ENCODE measurements at regions not wholly inside any gene's neighbourhood (a gene's known extent, or its start where the extent isn't known, plus 50 kb on each side); places are given as distances from the start of the nearest gene placed in this dataset.
"Not testable (repeated sequence)": the region's sequence is repeated elsewhere in the genome, so short reads cannot be mapped to it uniquely, and the experiment has no call there.

DNA sequence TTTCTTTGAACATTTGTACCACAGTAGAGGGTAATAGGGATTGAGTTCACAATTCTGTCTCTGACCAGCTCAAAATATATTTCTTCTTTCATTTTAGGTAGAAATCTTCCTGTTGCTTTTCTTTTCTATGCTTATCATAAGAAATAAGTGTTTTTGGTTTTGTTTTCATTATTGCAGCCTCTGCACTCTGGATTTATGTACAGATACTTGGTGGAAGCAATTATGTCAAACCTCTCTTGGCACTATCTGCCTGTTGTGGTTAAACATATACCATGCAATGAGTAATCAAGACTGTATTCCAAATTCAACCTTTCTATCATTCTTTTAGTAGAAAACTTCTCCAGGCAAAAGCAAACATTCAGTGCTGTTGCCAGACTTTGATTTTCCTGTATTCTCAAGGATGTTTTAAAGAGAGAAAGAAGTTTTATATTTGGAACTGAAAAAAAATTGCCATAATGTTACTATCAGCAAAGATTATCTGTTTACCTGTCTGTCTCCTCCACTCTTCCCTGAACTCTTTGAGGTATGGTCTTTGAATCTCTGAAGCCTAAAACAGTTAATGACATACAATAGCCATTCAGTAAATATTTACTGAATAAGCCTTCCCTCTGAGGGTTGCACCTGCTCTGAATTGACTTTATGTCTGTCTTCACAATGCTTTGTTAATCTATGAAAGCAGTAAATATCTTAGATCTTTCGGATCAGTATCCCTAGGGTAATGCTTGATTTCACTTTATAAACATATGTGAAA is 612.5 kb upstream of the PRR20A start:
- no peaks in the 10 kb centered on the region for H3K4me1 Mint-ChIP-seq
- peaks cover 0 to 14% (median 11%) of the 10 kb centered on the region in 8 donors for H3K9me3 Mint-ChIP-seq
- no peak overlapping the region for H3K27ac Mint-ChIP-seq
- Histone ChIP-seq H3K4me1 (ENCODE audit: insufficient read depth, low read length) (no peaks in the 10 kb centered on the region), H3K4me3 (ENCODE audit: low read length in 2 of 2) (no peak overlapping the region), H3K27me3 (ENCODE audit: insufficient read depth, low read length) (no peaks in the 10 kb centered on the region), H3K36me3 (ENCODE audit: insufficient read depth, low read length) (no peaks in the 10 kb centered on the region), H3K27ac (ENCODE audit: low read depth, low read length) (no peak overlapping the region), H3K9me3 (ENCODE audit: control insufficient read depth in 1 of 2, low read length in 2 of 2) (no peaks in the 10 kb centered on the region)
- peaks cover 0 to 4% of the 10 kb centered on the region in 2 donors for H3K36me3 Mint-ChIP-seq
- intact Hi-C loops (cut with micrococcal nuclease) = no loop called here
- ChIA-PET POLR2A (ENCODE audit: partially characterized antibody) (no interaction called here), CTCF (ENCODE audit: partially characterized antibody) (no interaction called here)
- H3K4me3 Mint-ChIP-seq = no peak overlapping the region
- DNase-seq = no peak
- no peaks in the 10 kb centered on the region for H3K27me3 Mint-ChIP-seq

DNA sequence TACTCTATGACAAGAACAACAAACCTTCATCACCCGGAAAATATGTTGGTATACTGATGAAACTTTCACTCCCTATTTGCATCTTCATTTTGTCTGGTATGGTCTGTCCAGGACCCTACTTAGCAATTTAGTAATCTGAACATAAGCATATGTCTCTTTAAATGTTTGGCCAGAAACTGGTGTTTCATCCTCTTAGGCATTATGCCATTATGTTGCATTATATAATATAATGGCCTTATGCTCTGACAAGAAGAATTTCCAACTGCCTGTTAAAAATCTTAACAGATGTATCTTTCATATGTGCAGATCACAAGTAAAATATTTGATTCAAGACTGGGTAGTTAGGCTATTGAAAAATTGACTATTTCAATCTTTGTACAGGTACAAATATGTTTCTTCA is 610.6 kb upstream of the PRR20A start:
- H3K4me3 Mint-ChIP-seq = no peak overlapping the region
- CTCF ChIA-PET (ENCODE audit: partially characterized antibody) = no interaction called here
- H3K36me3 Mint-ChIP-seq = no peaks in the 10 kb centered on the region
- no peaks in the 10 kb centered on the region for H3K27me3 Mint-ChIP-seq
- no peak overlapping the region for H3K4me3 ChIP-seq (ENCODE audit: low read length in 2 of 2)
- peaks cover 0 to 12% (median 4%) of the 10 kb centered on the region in 8 donors for H3K9me3 Mint-ChIP-seq
- DNase-seq = no peak
- no peak overlapping the region for H3K27ac ChIP-seq (ENCODE audit: low read depth, low read length)
- no peaks in the 10 kb centered on the region for H3K4me1 Mint-ChIP-seq
- POLR2A ChIA-PET (ENCODE audit: partially characterized antibody) = no interaction called here
- no peaks in the 10 kb centered on the region for H3K36me3 ChIP-seq (ENCODE audit: insufficient read depth, low read length)
- no peaks in the 10 kb centered on the region for H3K9me3 ChIP-seq (ENCODE audit: control insufficient read depth in 1 of 2, low read length in 2 of 2)
- no peaks in the 10 kb centered on the region for H3K4me1 ChIP-seq (ENCODE audit: insufficient read depth, low read length)
- intact Hi-C loops (cut with micrococcal nuclease) = no loop called here
- no peak overlapping the region for H3K27ac Mint-ChIP-seq
- no peaks in the 10 kb centered on the region for H3K27me3 ChIP-seq (ENCODE audit: insufficient read depth, low read length)

DNA sequence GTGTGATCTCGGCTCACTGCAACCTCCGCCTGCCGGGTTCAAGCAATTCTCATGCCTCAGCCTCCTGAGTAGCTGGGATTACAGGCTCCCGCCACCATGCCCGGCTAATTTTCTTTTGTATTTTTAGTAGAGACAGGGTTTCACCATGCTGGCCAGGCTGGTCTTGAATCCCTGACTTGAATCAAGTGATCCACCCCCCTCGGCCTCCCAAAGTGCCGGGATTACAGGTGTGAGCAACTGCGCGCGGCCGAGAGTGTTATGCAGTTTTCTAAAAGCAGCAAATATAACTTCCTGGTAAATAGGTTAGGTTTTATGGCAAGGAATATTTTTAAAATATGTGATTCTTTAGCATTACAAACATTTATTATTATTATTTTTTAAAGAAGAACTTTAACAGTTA is 592.8 kb upstream of the PRR20A start:
- H3K9me3 ChIP-seq (ENCODE audit: control insufficient read depth in 1 of 2, low read length in 2 of 2); POLR2A ChIA-PET (ENCODE audit: partially characterized antibody); H3K4me3 Mint-ChIP-seq; H3K36me3 ChIP-seq (ENCODE audit: insufficient read depth, low read length); DNase-seq; H3K27ac Mint-ChIP-seq; H3K36me3 Mint-ChIP-seq; H3K4me1 Mint-ChIP-seq; H3K27me3 ChIP-seq (ENCODE audit: insufficient read depth, low read length); H3K4me3 ChIP-seq (ENCODE audit: low read length in 2 of 2); H3K27me3 Mint-ChIP-seq; intact Hi-C loops (cut with micrococcal nuclease); CTCF ChIA-PET (ENCODE audit: partially characterized antibody); H3K4me1 ChIP-seq (ENCODE audit: insufficient read depth, low read length); H3K27ac ChIP-seq (ENCODE audit: low read depth, low read length); H3K9me3 Mint-ChIP-seq: not testable (repeated sequence)

DNA sequence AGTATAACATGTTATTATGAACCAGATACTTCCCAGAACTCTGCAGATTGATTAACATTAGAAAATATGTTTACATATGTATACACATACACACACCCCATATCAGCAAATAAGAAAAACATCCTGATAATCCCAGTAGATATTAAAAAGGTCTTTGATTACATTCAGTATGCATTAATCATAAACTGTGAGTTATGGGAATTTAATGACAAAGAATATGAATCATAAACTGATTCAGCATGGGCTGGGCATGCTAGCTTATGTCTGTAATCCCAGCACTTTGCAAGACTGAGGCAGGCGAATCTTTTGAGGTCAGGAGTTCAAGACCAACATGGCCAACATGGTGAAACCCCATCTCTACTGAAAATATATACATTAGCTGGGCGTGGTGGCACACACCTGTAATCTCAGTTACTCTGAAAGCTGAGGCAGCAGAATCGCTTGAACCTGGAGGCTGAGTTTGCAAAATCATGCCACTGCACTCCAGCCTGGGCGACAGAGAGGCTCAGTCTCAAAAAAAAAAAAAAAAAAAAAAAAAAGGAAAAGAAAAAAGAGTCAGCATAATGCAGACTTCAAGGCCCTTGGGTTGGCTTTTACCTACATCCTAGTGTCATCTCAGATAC is 581.9 kb upstream of the PRR20A start:
- Mint-ChIP-seq H3K36me3 (no peaks in the 10 kb centered on the region), H3K4me1 (no peaks in the 10 kb centered on the region), H3K27me3 (no peaks in the 10 kb centered on the region), H3K27ac (no peak overlapping the region), H3K4me3 (no peak overlapping the region), H3K9me3 (peaks cover 0 to 16% (median 8%) of the 10 kb centered on the region in 8 donors)
- H3K4me1 ChIP-seq (ENCODE audit: insufficient read depth, low read length) = no peaks in the 10 kb centered on the region
- ChIA-PET POLR2A (ENCODE audit: partially characterized antibody) (no interaction called here), CTCF (ENCODE audit: partially characterized antibody) (no interaction called here)
- no peak overlapping the region for H3K27ac ChIP-seq (ENCODE audit: low read depth, low read length)
- H3K27me3 ChIP-seq (ENCODE audit: insufficient read depth, low read length) = no peaks in the 10 kb centered on the region
- no peaks in the 10 kb centered on the region for H3K9me3 ChIP-seq (ENCODE audit: control insufficient read depth in 1 of 2, low read length in 2 of 2)
- DNase-seq = no peak
- no peaks in the 10 kb centered on the region for H3K36me3 ChIP-seq (ENCODE audit: insufficient read depth, low read length)
- no peak overlapping the region for H3K4me3 ChIP-seq (ENCODE audit: low read length in 2 of 2)
- intact Hi-C loops (cut with micrococcal nuclease) = no loop called here

DNA sequence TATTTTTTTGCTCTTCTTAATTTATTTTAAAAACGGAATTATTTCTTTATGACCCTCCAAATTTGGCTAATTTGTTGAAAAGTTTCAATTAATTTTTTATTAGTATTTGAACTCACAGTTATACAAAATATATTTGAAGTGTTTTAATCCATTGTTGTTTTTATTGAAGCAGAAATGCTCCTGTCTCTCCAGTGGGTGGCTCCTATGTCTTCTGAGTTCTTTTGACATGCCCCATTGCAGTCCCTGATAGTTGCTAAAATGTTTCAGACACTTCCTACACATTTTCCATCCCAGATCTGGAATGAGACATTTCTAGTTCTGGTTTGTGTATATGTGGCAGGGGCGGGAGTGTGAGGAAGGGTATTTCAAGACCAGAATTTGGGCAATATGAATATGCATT is 579.4 kb upstream of the PRR20A start:
- H3K4me3 Mint-ChIP-seq = no peak overlapping the region
- H3K27ac ChIP-seq (ENCODE audit: low read depth, low read length) = no peak overlapping the region
- no peaks in the 10 kb centered on the region for H3K36me3 ChIP-seq (ENCODE audit: insufficient read depth, low read length)
- no peaks in the 10 kb centered on the region for H3K27me3 ChIP-seq (ENCODE audit: insufficient read depth, low read length)
- H3K36me3 Mint-ChIP-seq = no peaks in the 10 kb centered on the region
- no peak for DNase-seq
- H3K4me3 ChIP-seq (ENCODE audit: low read length in 2 of 2) = no peak overlapping the region
- H3K4me1 ChIP-seq (ENCODE audit: insufficient read depth, low read length) = no peaks in the 10 kb centered on the region
- ChIA-PET CTCF (ENCODE audit: partially characterized antibody) (no interaction called here), POLR2A (ENCODE audit: partially characterized antibody) (no interaction called here)
- H3K9me3 Mint-ChIP-seq = peaks cover 0 to 22% (median 10%) of the 10 kb centered on the region in 8 donors
- H3K4me1 Mint-ChIP-seq = no peaks in the 10 kb centered on the region
- H3K27me3 Mint-ChIP-seq = no peaks in the 10 kb centered on the region
- intact Hi-C loops (cut with micrococcal nuclease) = no loop called here
- no peaks in the 10 kb centered on the region for H3K9me3 ChIP-seq (ENCODE audit: control insufficient read depth in 1 of 2, low read length in 2 of 2)
- H3K27ac Mint-ChIP-seq = no peak overlapping the region

DNA sequence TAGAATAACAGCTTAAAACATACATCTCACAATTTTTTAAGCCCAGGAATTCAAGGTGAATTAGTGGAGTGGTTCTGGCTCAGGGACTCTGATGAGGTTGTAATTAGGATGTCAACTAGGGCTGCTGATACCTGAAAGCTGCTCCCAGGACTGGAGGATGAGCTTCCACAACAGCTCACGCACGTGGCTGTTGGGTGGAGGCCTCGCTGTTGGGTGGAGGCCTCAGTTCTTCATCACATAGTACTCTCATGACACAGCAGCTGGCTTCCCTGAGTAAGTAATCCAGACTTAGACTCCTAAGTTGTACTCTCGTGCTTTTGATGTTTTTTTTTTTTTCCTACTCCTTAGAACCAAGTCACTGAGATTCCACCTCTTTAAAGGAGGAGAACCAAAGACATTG is 577.1 kb upstream of the PRR20A start:
- peaks cover 0 to 14% (median 5%) of the 10 kb centered on the region in 8 donors for H3K9me3 Mint-ChIP-seq
- H3K36me3 ChIP-seq (ENCODE audit: insufficient read depth, low read length) = no peaks in the 10 kb centered on the region
- no peaks in the 10 kb centered on the region for H3K36me3 Mint-ChIP-seq
- H3K27ac ChIP-seq (ENCODE audit: low read depth, low read length) = no peak overlapping the region
- no peak overlapping the region for H3K4me3 ChIP-seq (ENCODE audit: low read length in 2 of 2)
- no peaks in the 10 kb centered on the region for H3K4me1 ChIP-seq (ENCODE audit: insufficient read depth, low read length)
- no peak overlapping the region for H3K27ac Mint-ChIP-seq
- no peaks in the 10 kb centered on the region for H3K4me1 Mint-ChIP-seq
- intact Hi-C loops (cut with micrococcal nuclease) = no loop called here
- H3K9me3 ChIP-seq (ENCODE audit: control insufficient read depth in 1 of 2, low read length in 2 of 2) = no peaks in the 10 kb centered on the region
- no peaks in the 10 kb centered on the region for H3K27me3 Mint-ChIP-seq
- no peak overlapping the region for H3K4me3 Mint-ChIP-seq
- DNase-seq = no peak
- ChIA-PET CTCF (ENCODE audit: partially characterized antibody) (no interaction called here), POLR2A (ENCODE audit: partially characterized antibody) (no interaction called here)
- H3K27me3 ChIP-seq (ENCODE audit: insufficient read depth, low read length) = no peaks in the 10 kb centered on the region

DNA sequence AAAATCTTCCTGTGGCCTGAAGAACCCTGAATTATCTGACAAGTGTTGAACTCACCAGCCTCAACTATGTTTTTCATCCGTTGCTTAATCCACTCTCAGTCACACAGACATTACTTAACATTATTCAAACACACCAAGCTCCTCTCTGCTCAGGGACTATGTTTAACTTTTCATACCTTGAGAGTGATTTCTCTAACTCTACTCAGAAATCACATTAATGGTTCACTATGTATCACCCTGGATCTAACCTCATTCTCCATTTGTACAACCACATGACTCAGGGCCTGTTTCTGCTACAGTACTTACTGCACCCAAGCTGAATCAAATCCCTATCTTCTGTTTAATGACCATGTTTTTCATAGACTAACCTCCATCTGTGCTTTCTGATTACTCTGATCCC is 553.7 kb upstream of the PRR20A start:
- intact Hi-C loops (cut with micrococcal nuclease) = no loop called here
- no peak for DNase-seq
- H3K27me3 ChIP-seq (ENCODE audit: insufficient read depth, low read length) = no peaks in the 10 kb centered on the region
- no peak overlapping the region for H3K27ac Mint-ChIP-seq
- H3K36me3 ChIP-seq (ENCODE audit: insufficient read depth, low read length) = no peaks in the 10 kb centered on the region
- ChIA-PET POLR2A (ENCODE audit: partially characterized antibody) (no interaction called here), CTCF (ENCODE audit: partially characterized antibody) (no interaction called here)
- no peaks in the 10 kb centered on the region for H3K36me3 Mint-ChIP-seq
- no peaks in the 10 kb centered on the region for H3K4me1 Mint-ChIP-seq
- H3K4me3 ChIP-seq (ENCODE audit: low read length in 2 of 2) = no peak overlapping the region
- no peaks in the 10 kb centered on the region for H3K4me1 ChIP-seq (ENCODE audit: insufficient read depth, low read length)
- peaks cover 0 to 29% (median 18%) of the 10 kb centered on the region in 8 donors for H3K9me3 Mint-ChIP-seq
- no peaks in the 10 kb centered on the region for H3K27me3 Mint-ChIP-seq
- no peaks in the 10 kb centered on the region for H3K9me3 ChIP-seq (ENCODE audit: control insufficient read depth in 1 of 2, low read length in 2 of 2)
- no peak overlapping the region for H3K27ac ChIP-seq (ENCODE audit: low read depth, low read length)
- no peak overlapping the region for H3K4me3 Mint-ChIP-seq
